ENCODE measurements at regions not wholly inside any gene's neighbourhood (a gene's known extent, or its start where the extent isn't known, plus 50 kb on each side); places are given as distances from the start of the nearest gene placed in this dataset.

DNA sequence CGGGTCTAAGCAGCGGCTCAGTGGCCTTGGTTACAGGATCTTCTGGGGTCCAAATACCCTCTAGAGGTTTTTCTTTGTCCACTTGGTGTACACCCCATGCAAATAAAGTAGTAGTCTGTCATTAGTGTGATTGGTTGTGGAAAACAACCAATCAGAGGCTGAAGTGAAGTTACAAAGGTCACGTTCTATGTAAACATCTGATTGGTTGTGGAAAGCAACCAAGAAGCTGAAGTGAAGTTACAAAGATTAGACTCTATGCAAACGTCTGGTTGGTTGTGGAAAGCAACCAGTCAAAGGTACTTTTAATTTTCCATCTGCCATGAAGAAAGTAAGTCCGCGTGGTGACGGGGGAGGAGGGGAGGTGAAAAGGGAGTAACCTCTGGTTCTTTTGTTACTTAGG is 790.9 kb downstream of the UQCRFS1 start:
- Histone ChIP-seq H3K4me3 (no peak overlapping the region), H3K36me3 (no peaks in the 10 kb centered on the region), H3K27me3 (ENCODE audit: low read depth) (peaks cover 91% of the 10 kb centered on the region), H3K27ac (replicated peaks) (no peak overlapping the region), H3K4me1 (no peaks in the 10 kb centered on the region), H3K9me3 (replicated peaks) (no peaks in the 10 kb centered on the region)
- no peak for DNase-seq
- TF ChIP-seq, protein P1, sequence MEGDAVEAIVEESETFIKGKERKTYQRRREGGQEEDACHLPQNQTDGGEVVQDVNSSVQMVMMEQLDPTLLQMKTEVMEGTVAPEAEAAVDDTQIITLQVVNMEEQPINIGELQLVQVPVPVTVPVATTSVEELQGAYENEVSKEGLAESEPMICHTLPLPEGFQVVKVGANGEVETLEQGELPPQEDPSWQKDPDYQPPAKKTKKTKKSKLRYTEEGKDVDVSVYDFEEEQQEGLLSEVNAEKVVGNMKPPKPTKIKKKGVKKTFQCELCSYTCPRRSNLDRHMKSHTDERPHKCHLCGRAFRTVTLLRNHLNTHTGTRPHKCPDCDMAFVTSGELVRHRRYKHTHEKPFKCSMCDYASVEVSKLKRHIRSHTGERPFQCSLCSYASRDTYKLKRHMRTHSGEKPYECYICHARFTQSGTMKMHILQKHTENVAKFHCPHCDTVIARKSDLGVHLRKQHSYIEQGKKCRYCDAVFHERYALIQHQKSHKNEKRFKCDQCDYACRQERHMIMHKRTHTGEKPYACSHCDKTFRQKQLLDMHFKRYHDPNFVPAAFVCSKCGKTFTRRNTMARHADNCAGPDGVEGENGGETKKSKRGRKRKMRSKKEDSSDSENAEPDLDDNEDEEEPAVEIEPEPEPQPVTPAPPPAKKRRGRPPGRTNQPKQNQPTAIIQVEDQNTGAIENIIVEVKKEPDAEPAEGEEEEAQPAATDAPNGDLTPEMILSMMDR (IDR thresholded peaks at IDR 0.05; ENCODE audit: borderline replicate concordance) = no peak
- intact Hi-C loops (cut with micrococcal nuclease) = no loop called here

DNA sequence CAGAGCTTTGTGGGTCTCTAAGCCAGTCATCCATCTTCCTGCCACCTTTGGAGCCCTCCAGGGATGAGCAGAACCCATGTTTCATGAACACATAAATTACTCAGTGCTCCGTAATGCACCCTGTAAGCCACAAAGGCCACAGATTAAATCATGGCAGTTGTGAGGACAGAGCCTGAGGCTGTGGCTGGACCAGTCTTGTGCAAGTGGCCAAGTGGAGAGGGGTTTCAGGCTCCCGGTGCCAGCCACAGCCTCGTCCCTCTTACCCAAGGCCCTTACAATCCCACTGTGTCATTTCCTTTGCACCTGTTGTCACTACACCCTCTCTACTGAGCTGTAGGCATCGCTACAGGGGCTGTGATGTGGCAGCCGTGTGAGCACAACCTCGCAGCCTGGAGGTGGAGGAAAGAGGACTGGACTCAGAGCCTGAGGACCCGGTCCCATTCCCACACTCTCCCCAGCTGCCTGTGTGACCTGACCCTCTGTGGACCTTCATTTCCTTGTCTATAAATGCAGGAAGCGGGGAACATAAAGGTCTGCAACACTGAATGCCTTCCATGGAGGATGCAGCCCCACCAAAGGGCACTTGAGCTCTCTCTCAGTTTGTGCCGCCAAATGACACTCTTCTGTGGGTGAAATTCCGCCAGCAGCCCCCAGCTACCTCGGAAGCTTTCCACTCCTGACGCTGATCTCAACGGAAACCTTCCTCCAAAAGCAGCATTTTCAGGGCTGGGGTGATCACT is 792.0 kb downstream of the UQCRFS1 start:
- H3K9me3 ChIP-seq (replicated peaks) = no peaks in the 10 kb centered on the region
- H3K4me3 ChIP-seq = no peak overlapping the region
- intact Hi-C loops (cut with micrococcal nuclease) = no loop called here
- no peaks in the 10 kb centered on the region for H3K36me3 ChIP-seq
- peaks cover 82% of the 10 kb centered on the region for H3K27me3 ChIP-seq (ENCODE audit: low read depth)
- DNase-seq = no peak
- TF ChIP-seq, protein P1 (IDR thresholded peaks at IDR 0.05; ENCODE audit: borderline replicate concordance) = no peak
- H3K4me1 ChIP-seq = no peaks in the 10 kb centered on the region
- H3K27ac ChIP-seq (replicated peaks) = no peak overlapping the region

DNA sequence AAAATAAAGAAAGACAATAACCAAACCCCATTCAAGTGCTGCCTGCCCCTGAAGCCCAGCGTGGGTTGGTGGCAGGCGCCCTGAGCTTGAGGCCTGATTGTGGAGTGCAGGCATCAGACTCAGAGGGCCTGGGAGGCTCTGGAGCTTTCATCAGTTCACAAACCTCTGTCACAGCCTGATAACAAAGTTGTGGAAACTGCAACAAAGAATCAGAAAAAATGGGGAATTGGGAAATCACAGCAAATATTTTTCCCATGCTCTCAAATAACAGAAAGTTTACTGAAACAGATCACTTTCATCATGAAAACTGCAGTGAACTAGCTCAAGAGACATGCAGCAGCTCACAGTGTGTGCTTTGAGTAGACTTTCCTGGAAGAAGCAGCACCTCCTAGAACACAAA is 793.6 kb downstream of the UQCRFS1 start:
- no peaks in the 10 kb centered on the region for H3K9me3 ChIP-seq (replicated peaks)
- peaks cover 65% of the 10 kb centered on the region for H3K27me3 ChIP-seq (ENCODE audit: low read depth)
- H3K4me3 ChIP-seq = no peak overlapping the region
- intact Hi-C loops (cut with micrococcal nuclease) = no loop called here
- TF ChIP-seq, protein P1 (IDR thresholded peaks at IDR 0.05; ENCODE audit: borderline replicate concordance) = no peak
- H3K36me3 ChIP-seq = no peaks in the 10 kb centered on the region
- H3K27ac ChIP-seq (replicated peaks) = no peak overlapping the region
- H3K4me1 ChIP-seq = no peaks in the 10 kb centered on the region
- DNase-seq = no peak

DNA sequence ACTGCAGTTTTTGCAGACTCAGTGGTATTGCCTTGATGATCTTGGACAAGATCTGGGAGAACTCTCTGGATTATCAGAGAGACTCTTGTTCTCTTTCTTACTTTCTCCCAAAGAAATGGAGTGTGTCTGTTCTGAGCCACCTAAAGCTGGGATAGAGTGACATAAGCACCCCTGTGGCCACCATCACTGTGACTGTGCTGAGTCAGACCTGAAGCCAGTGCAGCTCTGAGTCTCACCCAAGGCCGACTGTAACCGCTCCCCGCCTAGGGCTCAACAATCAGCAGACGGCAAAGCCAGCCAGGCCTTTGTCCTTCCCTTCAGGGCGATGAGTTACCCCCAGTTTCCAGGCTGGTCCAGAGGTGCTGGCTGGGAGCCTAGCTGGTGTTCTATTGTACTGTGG is 795.6 kb downstream of the UQCRFS1 start:
- no peak for DNase-seq
- H3K27ac ChIP-seq (replicated peaks) = no peak overlapping the region
- H3K36me3 ChIP-seq = no peaks in the 10 kb centered on the region
- intact Hi-C loops (cut with micrococcal nuclease) = no loop called here
- no peaks in the 10 kb centered on the region for H3K4me1 ChIP-seq
- H3K27me3 ChIP-seq (ENCODE audit: low read depth) = peaks cover 50% of the 10 kb centered on the region
- no peaks in the 10 kb centered on the region for H3K9me3 ChIP-seq (replicated peaks)
- H3K4me3 ChIP-seq = no peak overlapping the region
- TF ChIP-seq, protein P1 (IDR thresholded peaks at IDR 0.05; ENCODE audit: borderline replicate concordance) = no peak

DNA sequence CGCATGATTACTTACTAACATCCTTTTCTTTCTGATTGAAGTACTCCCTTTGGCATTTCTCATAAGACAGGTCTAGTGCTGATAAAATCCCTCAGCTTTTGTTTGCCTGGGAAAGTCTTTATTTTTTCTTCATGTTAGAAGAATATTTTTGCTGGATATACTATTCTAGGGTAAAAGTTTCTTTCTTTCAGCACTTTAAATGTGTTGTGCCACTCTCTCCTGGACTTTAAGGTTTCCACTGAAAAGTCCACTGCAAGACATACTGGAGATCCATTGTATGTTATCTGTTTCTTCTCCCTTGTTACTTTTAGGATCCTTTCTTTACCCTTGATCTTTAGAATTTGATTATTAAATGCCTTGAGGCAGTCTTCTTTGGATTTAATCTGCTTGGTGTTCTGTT is 796.7 kb downstream of the UQCRFS1 start:
- Histone ChIP-seq H3K27me3 (ENCODE audit: low read depth) (peaks cover 42% of the 10 kb centered on the region), H3K4me1 (no peaks in the 10 kb centered on the region), H3K9me3 (replicated peaks) (no peaks in the 10 kb centered on the region), H3K4me3 (no peak overlapping the region), H3K36me3 (no peaks in the 10 kb centered on the region), H3K27ac (replicated peaks) (no peak overlapping the region)
- TF ChIP-seq, protein P1 (IDR thresholded peaks at IDR 0.05; ENCODE audit: borderline replicate concordance) = no peak
- intact Hi-C loops (cut with micrococcal nuclease) = no loop called here
- no peak for DNase-seq

Measured in left ventricle myocardium inferior (tissue), 1 donor.